ENCODE measurements at regions not wholly inside any gene's neighbourhood (a gene's known extent, or its start where the extent isn't known, plus 50 kb on each side); places are given as distances from the start of the nearest gene placed in this dataset.

- DNase-seq (no peak), ATAC-seq (no peak)
- Histone ChIP-seq H3K27me3 (no peaks in the 10 kb centered on the region), H3K4me3 (no peak overlapping the region), H3K36me3 (no peaks in the 10 kb centered on the region), H3K27ac (no peak overlapping the region), H3K4me1 (no peaks in the 10 kb centered on the region), H3K9me3 (no peaks in the 10 kb centered on the region)
- TF ChIP-seq CTCF (IDR thresholded peaks at IDR 0.05 in 4 of 5, conservative IDR thresholded peaks at IDR 0.05 in 1 of 5) (no peak), POLR2A (IDR thresholded peaks at IDR 0.05) (no peak)
- in situ Hi-C loops (cut with MboI; ENCODE audit: low sequenced_read_pairs in 4 of 4) = no loop called here
- intact Hi-C loops (cut with DNase I; ENCODE audit: low total_unique reads) = no loop called here
These were observed 652.2 kb upstream of the RGMB start for GRCh38 chr5:98121036-98121936.

DNA sequence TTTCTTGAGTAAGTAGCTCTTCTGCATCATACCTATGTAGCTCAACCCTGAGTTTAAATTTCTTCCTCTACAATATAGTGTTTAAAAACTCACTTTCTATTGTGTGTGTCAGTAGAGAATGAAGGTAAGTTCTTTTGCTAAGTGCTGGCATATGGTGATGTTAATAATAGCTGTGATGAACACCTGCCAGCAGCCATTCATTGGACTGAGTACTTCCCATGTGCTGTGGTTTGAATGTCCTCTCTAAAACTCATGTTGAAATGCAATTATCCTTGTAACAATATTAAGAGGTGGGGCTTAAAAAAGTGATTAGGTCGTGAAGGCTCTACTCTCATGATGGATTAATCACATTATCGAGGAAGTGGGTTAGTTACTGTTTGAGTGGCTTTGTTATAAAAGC is 645.2 kb upstream of the RGMB start:
- no peak for ATAC-seq
- H3K27ac ChIP-seq = no peak overlapping the region
- in situ Hi-C loops (cut with MboI; ENCODE audit: low sequenced_read_pairs in 4 of 4) (no loop called here), intact Hi-C loops (cut with DNase I; ENCODE audit: low total_unique reads) (no loop called here)
- H3K36me3 ChIP-seq = no peaks in the 10 kb centered on the region
- TF ChIP-seq CTCF (IDR thresholded peaks at IDR 0.05 in 4 of 5, conservative IDR thresholded peaks at IDR 0.05 in 1 of 5) = no peak
- TF ChIP-seq POLR2A (IDR thresholded peaks at IDR 0.05) = no peak
- H3K4me3 ChIP-seq = no peak overlapping the region
- H3K9me3 ChIP-seq = no peaks in the 10 kb centered on the region
- no peaks in the 10 kb centered on the region for H3K27me3 ChIP-seq
- no peaks in the 10 kb centered on the region for H3K4me1 ChIP-seq
- no peak for DNase-seq

DNA sequence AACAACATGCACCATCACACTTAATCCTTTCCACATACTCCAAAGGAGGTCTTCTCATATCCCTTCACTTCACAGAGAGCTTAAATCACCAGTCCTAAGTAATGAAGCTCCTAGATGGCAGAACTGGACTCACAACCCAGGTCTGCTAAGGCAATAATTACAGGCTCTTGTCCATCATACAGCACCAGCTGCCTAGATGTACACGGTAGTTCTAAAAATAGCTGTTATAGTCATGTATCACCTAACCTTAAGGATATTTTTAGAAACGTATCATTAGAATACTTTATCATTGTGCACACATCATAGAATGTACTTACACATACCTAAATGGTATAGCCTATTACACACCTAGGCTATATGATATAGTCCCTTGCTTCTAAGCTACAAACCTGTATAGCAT is 644.6 kb upstream of the RGMB start:
- in situ Hi-C loops (cut with MboI; ENCODE audit: low sequenced_read_pairs in 4 of 4) = no loop called here
- Histone ChIP-seq H3K36me3 (no peaks in the 10 kb centered on the region), H3K4me3 (no peak overlapping the region), H3K27ac (no peak overlapping the region), H3K27me3 (no peaks in the 10 kb centered on the region), H3K4me1 (no peaks in the 10 kb centered on the region), H3K9me3 (no peaks in the 10 kb centered on the region)
- DNase-seq = no peak
- intact Hi-C loops (cut with DNase I; ENCODE audit: low total_unique reads) = no loop called here
- ATAC-seq = no peak
- TF ChIP-seq CTCF (IDR thresholded peaks at IDR 0.05 in 4 of 5, conservative IDR thresholded peaks at IDR 0.05 in 1 of 5) (no peak), POLR2A (IDR thresholded peaks at IDR 0.05) (no peak)

DNA sequence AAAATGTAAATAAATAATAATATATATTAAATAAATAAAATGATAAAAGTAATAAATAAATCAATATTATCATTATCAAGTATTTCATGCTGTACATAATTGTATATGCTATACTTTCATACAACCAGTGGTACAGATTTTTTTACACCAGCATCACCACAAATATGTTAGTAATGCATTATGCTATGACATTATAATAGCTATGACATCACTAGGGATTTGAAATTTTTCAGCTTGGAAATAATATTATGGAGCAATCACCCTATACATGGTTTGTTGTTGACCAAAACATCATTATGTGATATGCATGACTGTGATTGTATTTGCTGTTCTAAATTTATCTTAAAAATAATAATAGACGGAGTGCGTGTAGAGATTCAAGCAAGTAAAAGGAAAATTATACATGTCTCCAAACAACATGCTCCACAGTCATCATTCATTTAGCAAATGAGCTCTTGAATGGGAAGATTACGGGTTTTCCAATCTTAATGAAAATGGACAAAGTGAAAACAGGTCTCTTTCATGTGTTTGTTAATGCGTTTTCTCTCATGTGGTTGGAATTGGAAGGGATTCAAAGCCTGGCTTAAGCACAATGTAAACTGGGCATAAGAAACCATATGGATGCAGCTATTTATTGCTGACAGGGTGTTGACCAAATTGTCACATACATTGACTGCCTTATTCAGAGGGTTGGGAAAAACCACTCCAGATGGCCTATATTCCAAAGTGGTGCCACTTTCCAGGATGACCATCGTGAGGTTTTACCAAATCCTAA is 643.0 kb upstream of the RGMB start:
- H3K4me3 ChIP-seq = no peak overlapping the region
- in situ Hi-C loops (cut with MboI; ENCODE audit: low sequenced_read_pairs in 4 of 4) (no loop called here), intact Hi-C loops (cut with DNase I; ENCODE audit: low total_unique reads) (no loop called here)
- ATAC-seq (no peak), DNase-seq (no peak)
- H3K36me3 ChIP-seq = no peaks in the 10 kb centered on the region
- no peak for TF ChIP-seq CTCF (IDR thresholded peaks at IDR 0.05 in 4 of 5, conservative IDR thresholded peaks at IDR 0.05 in 1 of 5)
- TF ChIP-seq POLR2A (IDR thresholded peaks at IDR 0.05) = no peak
- H3K4me1 ChIP-seq = no peaks in the 10 kb centered on the region
- no peaks in the 10 kb centered on the region for H3K27me3 ChIP-seq
- H3K9me3 ChIP-seq = no peaks in the 10 kb centered on the region
- H3K27ac ChIP-seq = no peak overlapping the region

All from gastrocnemius medialis (tissue), 4 donors.